HCT116 (cell line): ENCODE measurements at regions not wholly inside any gene's neighbourhood (a gene's known extent, or its start where the extent isn't known, plus 50 kb on each side); places are given as distances from the start of the nearest gene placed in this dataset.

ENCODE experiments used
- ATAC-seq: fragments of 200-7000 bp; cut with Tn5 transposase; 2 replicates; pipeline ENCODE4 v1.9.1; 2020; ENCODE audit warnings: mild to moderate bottlenecking, moderate library complexity
- BruUV-seq: library from RNA; stranded (reverse); fragments of 400-500 nt; replicated peaks from 2 replicates; lab custom pipeline; 2021; lab: Mats Ljungman, UMichigan
- CTCF ChIA-PET: fragments of 300-600 bp; sonication (Branson Sonifier 250); formaldehyde crosslinking; loops from one replicate; lab custom pipeline; 2021; ENCODE audit warnings: antibody characterized with exemption; lab: Charles Lee
- POLR2A ChIA-PET: fragments of 300-600, 350-600 bp; sonication (Branson Sonifier 250); formaldehyde crosslinking; loops from one replicate; lab custom pipeline; 2021; ENCODE audit warnings: antibody characterized with exemption; lab: Charles Lee
- RAD21 ChIA-PET, 2 experiments: fragments of 300-600 bp; sonication (Branson Sonifier 250); formaldehyde crosslinking; loops; one replicate each; lab custom pipeline; 2023; ENCODE audit warnings: low total read pairs in 2 of 2; ENCODE audit not compliant: uncharacterized antibody in 2 of 2, unreplicated experiment in 2 of 2, low non-redundant PET in 1 of 2; lab: Charles Lee
- DNase-seq: peaks from one replicate; pipeline ENCODE4 v3.0.0-alpha.2; 2010; ENCODE audit warnings: low read depth, low spot score
- H2AFZ ChIP-seq: fragments of 200-600 bp; shearing (Covaris generic), sonication (generic); 2 replicates; pipeline ENCODE4 v1.6.1; 2017; ENCODE audit warnings: low read depth, mixed run types, mixed read lengths, antibody characterized with exemption, low read length; ENCODE audit not compliant: poor library complexity, severe bottlenecking
- H3K27ac ChIP-seq: 2 replicates; pipeline ENCODE4 v1.5.1; 2012; ENCODE audit warnings: low read depth, low read length
- H3K27me3 ChIP-seq: fragments of 200-600 bp; sonication (generic); 2 replicates; pipeline ENCODE4 v1.6.1; 2016; ENCODE audit warnings: mixed run types, low read length, mixed read lengths; ENCODE audit not compliant: insufficient read depth
- H3K36me3 ChIP-seq, 2 experiments: fragments of 200-500 bp in 1 of 2; fragments of 200-600 bp in 1 of 2; sonication (Bioruptor generic) in 1 of 2; sonication (generic) in 1 of 2; 2 replicates each; pipeline versions ENCODE4 v1.5.1 to v1.6.1; 2014 to 2016; ENCODE audit warnings: low read length in 2 of 2, inconsistent platforms in 1 of 2, mixed read lengths in 1 of 2, mixed run types in 1 of 2; ENCODE audit not compliant: insufficient read depth in 2 of 2, control insufficient read depth in 1 of 2
- H3K4me1 ChIP-seq, 2 experiments: fragments of 200-600 bp in 1 of 2; sonication (generic) in 1 of 2; 2 replicates each; pipeline versions ENCODE4 v1.5.1 to v1.6.1; 2012 to 2017; ENCODE audit warnings: low read length in 2 of 2, inconsistent platforms in 1 of 2, mild to moderate bottlenecking in 1 of 2, mixed read lengths in 1 of 2, mixed run types in 1 of 2, moderate library complexity in 1 of 2; ENCODE audit not compliant: insufficient read depth in 2 of 2, control insufficient read depth in 1 of 2
- H3K4me2 ChIP-seq: fragments of 200-600 bp; sonication (generic); 2 replicates; pipeline ENCODE4 v1.6.1; 2017; ENCODE audit warnings: mixed run types, low read length, mixed read lengths
- H3K4me3 ChIP-seq, 2 experiments: fragments of 200-600 bp in 1 of 2; sonication (generic) in 1 of 2; replicated peaks in 1 of 2; 2 replicates each; pipeline ENCODE4 v1.5.1; 2011 to 2016; ENCODE audit warnings: low read length in 2 of 2, control low read depth in 1 of 2, low read depth in 1 of 2, mild to moderate bottlenecking in 1 of 2, mixed read lengths in 1 of 2, mixed run types in 1 of 2
- H3K79me2 ChIP-seq: fragments of 200-600 bp; sonication (generic); 2 replicates; pipeline ENCODE4 v1.6.1; 2017; ENCODE audit warnings: mild to moderate bottlenecking, mixed run types, low read length, moderate library complexity, mixed read lengths; ENCODE audit not compliant: insufficient read depth
- H3K9ac ChIP-seq: fragments of 200-600 bp; sonication (generic); 2 replicates; pipeline ENCODE4 v1.6.1; 2016; ENCODE audit warnings: low read length, mixed read lengths
- H3K9me2 ChIP-seq: fragments of 200-600 bp; sonication (generic), shearing (Covaris generic); 2 replicates; pipeline ENCODE4 v1.6.1; 2017; ENCODE audit warnings: mixed run types, mild to moderate bottlenecking, moderate library complexity; ENCODE audit not compliant: insufficient read depth
- H3K9me3 ChIP-seq, 2 experiments: fragments of 200-500 bp in 1 of 2; fragments of 200-600 bp in 1 of 2; sonication (Bioruptor generic) in 1 of 2; sonication (generic) in 1 of 2; 2 replicates each; pipeline ENCODE4 v1.6.1; 2014 to 2017; ENCODE audit warnings: low read length in 2 of 2, mixed read lengths in 2 of 2, inconsistent platforms in 1 of 2, low read depth in 1 of 2, mild to moderate bottlenecking in 1 of 2, mixed run types in 1 of 2, moderate library complexity in 1 of 2; ENCODE audit not compliant: control insufficient read depth in 1 of 2, insufficient read depth in 1 of 2
- H4K20me1 ChIP-seq: fragments of 200-600 bp; sonication (generic), shearing (Covaris generic); 2 replicates; pipeline ENCODE4 v1.6.1; 2017; ENCODE audit warnings: mixed run types, mild to moderate bottlenecking, moderate library complexity; ENCODE audit not compliant: insufficient read depth
- EGR1 ChIP-seq: IDR thresholded peaks from 2 replicates; pipeline ENCODE4 v1.6.1; 2012; ENCODE audit warnings: low read depth
- ELF1 ChIP-seq: IDR thresholded peaks from 2 replicates; pipeline ENCODE4 v1.6.1; 2012; ENCODE audit warnings: low read depth, borderline replicate concordance
- EZH2 ChIP-seq: fragments of 200-600 bp; sonication (generic); IDR thresholded peaks from 2 replicates; pipeline ENCODE4 v1.6.1; 2017; ENCODE audit warnings: antibody characterized with exemption, mixed run types
- EZH2phosphoT487 ChIP-seq: fragments of 200-600 bp; IDR thresholded peaks from 2 replicates; pipeline ENCODE4 v1.6.1; 2018; ENCODE audit warnings: antibody characterized with exemption, borderline replicate concordance
- POLR2A ChIP-seq: IDR thresholded peaks from 2 replicates; pipeline ENCODE4 v1.7.0; 2011; ENCODE audit warnings: borderline replicate concordance; ENCODE audit not compliant: insufficient read depth, insufficient read length; ENCODE audit errors: extremely low read depth
- SIN3A ChIP-seq: IDR thresholded peaks from 2 replicates; pipeline ENCODE4 v1.6.1; 2012; ENCODE audit warnings: low read depth
- SRF ChIP-seq: IDR thresholded peaks from 2 replicates; pipeline ENCODE4 v1.6.1; 2012; ENCODE audit warnings: low read depth
- TCF7L2 ChIP-seq: IDR thresholded peaks from 2 replicates; pipeline ENCODE4 v1.7.0; 2011; ENCODE audit warnings: borderline replicate concordance, inconsistent platforms; ENCODE audit not compliant: insufficient read depth, insufficient read length; ENCODE audit errors: extremely low read depth
- YY1 ChIP-seq: IDR thresholded peaks from 2 replicates; pipeline ENCODE4 v1.6.1; 2011; ENCODE audit warnings: low read length, low read depth, moderate library complexity, mild to moderate bottlenecking; ENCODE audit not compliant: insufficient replicate concordance; ENCODE audit errors: extremely low read depth
- intact Hi-C: fragments of 100-400 bp; cut with micrococcal nuclease; formaldehyde crosslinking; loops from 2 replicates; pipeline ENCODE4 v1.10.0; 2022
- TF ChIP-seq, protein P1 (sequence below): IDR thresholded peaks from 2 replicates; pipeline ENCODE4 v1.6.1; 2012; ENCODE audit warnings: low read depth
- TF ChIP-seq, protein P2 (sequence below): IDR thresholded peaks from 2 replicates; pipeline ENCODE4 v1.6.1; 2012
- TF ChIP-seq, protein P3 (sequence below): IDR thresholded peaks from 2 replicates; pipeline ENCODE4 v1.6.1; 2011; ENCODE audit warnings: mild to moderate bottlenecking, low read length, moderate library complexity; ENCODE audit not compliant: insufficient replicate concordance; ENCODE audit errors: extremely low read depth

DNA sequence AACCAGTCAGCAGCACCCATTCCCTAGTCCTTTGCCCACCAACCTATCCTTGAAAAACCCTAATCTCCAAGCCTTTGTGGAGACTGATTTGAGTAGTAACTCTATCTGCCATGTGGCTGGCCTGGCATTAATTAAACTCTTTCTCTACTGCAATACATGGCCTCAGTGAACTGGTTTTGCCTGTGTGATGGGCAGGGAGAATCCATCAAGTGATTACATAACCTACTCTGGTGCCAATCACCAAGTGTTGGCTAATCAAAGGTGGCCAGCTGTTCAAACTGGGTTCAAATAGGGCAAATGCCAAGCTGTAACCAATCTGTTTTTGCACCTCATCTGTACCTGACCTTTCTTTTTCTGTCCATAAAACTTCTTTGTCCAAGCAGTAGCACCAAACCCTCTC lies 139.8 kb upstream of the XPO1 start:
- Histone ChIP-seq H3K9me3 (peaks cover 4 to 13% of the 10 kb centered on the region in 2 experiments; a peak in 1 of 4 replicates), H2AFZ (no peak overlapping the region), H3K27me3 (no peaks in the 10 kb centered on the region), H3K79me2 (no peaks in the 10 kb centered on the region), H3K4me2 (no peak overlapping the region), H3K4me3 (no peak overlapping the region), H3K9ac (no peak overlapping the region), H3K9me2 (no peaks in the 10 kb centered on the region), H3K36me3 (no peaks in the 10 kb centered on the region), H4K20me1 (no peaks in the 10 kb centered on the region), H3K4me1 (no peaks in the 10 kb centered on the region), H3K27ac (no peak overlapping the region)
- BruUV-seq: no TSS peak
- RAD21 ChIA-PET: no interaction called here
- DNase-seq (no peak), ATAC-seq (no peak)
- CTCF ChIA-PET: no interaction called here
- intact Hi-C loops: no loop called here
- TF ChIP-seq SIN3A (no peak), EZH2 (no peak), ELF1 (no peak), POLR2A (no peak), SRF (no peak), TCF7L2 (no peak), EZH2phosphoT487 (no peak), EGR1 (no peak), YY1 (no peak)
- TF ChIP-seq, protein P1, sequence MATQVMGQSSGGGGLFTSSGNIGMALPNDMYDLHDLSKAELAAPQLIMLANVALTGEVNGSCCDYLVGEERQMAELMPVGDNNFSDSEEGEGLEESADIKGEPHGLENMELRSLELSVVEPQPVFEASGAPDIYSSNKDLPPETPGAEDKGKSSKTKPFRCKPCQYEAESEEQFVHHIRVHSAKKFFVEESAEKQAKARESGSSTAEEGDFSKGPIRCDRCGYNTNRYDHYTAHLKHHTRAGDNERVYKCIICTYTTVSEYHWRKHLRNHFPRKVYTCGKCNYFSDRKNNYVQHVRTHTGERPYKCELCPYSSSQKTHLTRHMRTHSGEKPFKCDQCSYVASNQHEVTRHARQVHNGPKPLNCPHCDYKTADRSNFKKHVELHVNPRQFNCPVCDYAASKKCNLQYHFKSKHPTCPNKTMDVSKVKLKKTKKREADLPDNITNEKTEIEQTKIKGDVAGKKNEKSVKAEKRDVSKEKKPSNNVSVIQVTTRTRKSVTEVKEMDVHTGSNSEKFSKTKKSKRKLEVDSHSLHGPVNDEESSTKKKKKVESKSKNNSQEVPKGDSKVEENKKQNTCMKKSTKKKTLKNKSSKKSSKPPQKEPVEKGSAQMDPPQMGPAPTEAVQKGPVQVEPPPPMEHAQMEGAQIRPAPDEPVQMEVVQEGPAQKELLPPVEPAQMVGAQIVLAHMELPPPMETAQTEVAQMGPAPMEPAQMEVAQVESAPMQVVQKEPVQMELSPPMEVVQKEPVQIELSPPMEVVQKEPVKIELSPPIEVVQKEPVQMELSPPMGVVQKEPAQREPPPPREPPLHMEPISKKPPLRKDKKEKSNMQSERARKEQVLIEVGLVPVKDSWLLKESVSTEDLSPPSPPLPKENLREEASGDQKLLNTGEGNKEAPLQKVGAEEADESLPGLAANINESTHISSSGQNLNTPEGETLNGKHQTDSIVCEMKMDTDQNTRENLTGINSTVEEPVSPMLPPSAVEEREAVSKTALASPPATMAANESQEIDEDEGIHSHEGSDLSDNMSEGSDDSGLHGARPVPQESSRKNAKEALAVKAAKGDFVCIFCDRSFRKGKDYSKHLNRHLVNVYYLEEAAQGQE: no peak
- TF ChIP-seq, protein P2, sequence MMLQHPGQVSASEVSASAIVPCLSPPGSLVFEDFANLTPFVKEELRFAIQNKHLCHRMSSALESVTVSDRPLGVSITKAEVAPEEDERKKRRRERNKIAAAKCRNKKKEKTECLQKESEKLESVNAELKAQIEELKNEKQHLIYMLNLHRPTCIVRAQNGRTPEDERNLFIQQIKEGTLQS: no peak
- TF ChIP-seq, protein P3, sequence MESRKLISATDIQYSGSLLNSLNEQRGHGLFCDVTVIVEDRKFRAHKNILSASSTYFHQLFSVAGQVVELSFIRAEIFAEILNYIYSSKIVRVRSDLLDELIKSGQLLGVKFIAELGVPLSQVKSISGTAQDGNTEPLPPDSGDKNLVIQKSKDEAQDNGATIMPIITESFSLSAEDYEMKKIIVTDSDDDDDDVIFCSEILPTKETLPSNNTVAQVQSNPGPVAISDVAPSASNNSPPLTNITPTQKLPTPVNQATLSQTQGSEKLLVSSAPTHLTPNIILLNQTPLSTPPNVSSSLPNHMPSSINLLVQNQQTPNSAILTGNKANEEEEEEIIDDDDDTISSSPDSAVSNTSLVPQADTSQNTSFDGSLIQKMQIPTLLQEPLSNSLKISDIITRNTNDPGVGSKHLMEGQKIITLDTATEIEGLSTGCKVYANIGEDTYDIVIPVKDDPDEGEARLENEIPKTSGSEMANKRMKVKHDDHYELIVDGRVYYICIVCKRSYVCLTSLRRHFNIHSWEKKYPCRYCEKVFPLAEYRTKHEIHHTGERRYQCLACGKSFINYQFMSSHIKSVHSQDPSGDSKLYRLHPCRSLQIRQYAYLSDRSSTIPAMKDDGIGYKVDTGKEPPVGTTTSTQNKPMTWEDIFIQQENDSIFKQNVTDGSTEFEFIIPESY: no peak
- POLR2A ChIA-PET: no interaction called here
